SJCRH30 (cell line): ENCODE measurements at regions not wholly inside any gene's neighbourhood (a gene's known extent, or its start where the extent isn't known, plus 50 kb on each side); places are given as distances from the start of the nearest gene placed in this dataset.

ENCODE experiments used
- DNase-seq, 2 experiments: peaks; one replicate each; pipeline ENCODE4 v3.0.0-alpha.2; 2015 to 2020
- H3K27ac ChIP-seq: fragments of 250-450 bp; sonication (Bioruptor Pico); 2 replicates; pipeline ENCODE4 v1.5.1; 2020; ENCODE audit warnings: mild to moderate bottlenecking, moderate library complexity
- H3K27me3 ChIP-seq: fragments of 250-450 bp; sonication (Bioruptor Pico); 2 replicates; pipeline ENCODE4 v1.5.1; 2020; ENCODE audit warnings: mild to moderate bottlenecking, moderate library complexity
- H3K36me3 ChIP-seq: fragments of 250-450 bp; sonication (Bioruptor Pico); 2 replicates; pipeline ENCODE4 v1.5.1; 2020; ENCODE audit warnings: mild to moderate bottlenecking, moderate library complexity
- H3K4me1 ChIP-seq: fragments of 250-450 bp; sonication (Bioruptor Pico); 2 replicates; pipeline ENCODE4 v1.5.1; 2020; ENCODE audit warnings: mild to moderate bottlenecking, moderate library complexity
- H3K4me3 ChIP-seq: fragments of 250-450 bp; sonication (Bioruptor Pico); 2 replicates; pipeline ENCODE4 v1.5.1; 2020; ENCODE audit warnings: mild to moderate bottlenecking, moderate library complexity
- H3K9me3 ChIP-seq: fragments of 250-450 bp; sonication (Bioruptor Pico); replicated peaks from 2 replicates; pipeline ENCODE4 v1.5.1; 2020; ENCODE audit warnings: mild to moderate bottlenecking, moderate library complexity

DNA sequence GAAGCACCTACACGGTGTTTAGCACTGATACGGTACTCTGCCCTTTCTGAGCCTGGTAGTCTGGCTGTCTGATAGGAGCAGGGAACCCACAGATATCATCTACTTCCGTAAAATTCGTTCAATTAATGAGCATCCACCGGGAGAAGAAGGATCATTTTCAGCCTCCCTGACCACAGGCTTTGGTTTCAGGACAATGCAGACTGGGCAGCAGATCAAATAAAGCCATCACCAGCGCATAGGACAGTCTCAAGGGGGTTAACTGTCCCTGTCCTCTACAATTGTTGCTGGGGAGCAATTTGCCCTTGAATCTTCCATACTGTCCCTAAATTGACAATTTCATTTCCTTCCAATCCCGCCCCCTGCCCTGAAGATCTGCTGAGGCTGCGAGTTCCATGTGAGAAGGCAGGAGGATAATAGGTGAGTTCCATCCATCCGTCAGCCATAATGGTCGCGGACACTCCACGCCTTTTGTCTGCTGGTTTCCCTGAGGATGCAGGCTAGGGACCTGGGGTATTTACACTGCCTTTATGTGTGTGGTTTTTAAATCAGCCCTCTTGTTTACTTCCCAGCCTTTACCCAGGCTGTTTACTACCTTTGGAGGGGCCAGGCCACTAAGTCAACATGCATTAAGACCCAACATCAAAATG is 110.0 kb downstream of the MYCN start:
- no peaks in the 10 kb centered on the region for H3K27me3 ChIP-seq
- peak overlapping the region; percentile 92 for H3K27ac ChIP-seq
- peaks cover 9% of the 10 kb centered on the region for H3K9me3 ChIP-seq
- H3K4me1 ChIP-seq, result peaks cover 33% of the 10 kb centered on the region
- peak overlapping the region; percentile 44 for H3K4me3 ChIP-seq
- no peaks in the 10 kb centered on the region for H3K36me3 ChIP-seq
- peak; percentile 67 to 87 for DNase-seq

DNA sequence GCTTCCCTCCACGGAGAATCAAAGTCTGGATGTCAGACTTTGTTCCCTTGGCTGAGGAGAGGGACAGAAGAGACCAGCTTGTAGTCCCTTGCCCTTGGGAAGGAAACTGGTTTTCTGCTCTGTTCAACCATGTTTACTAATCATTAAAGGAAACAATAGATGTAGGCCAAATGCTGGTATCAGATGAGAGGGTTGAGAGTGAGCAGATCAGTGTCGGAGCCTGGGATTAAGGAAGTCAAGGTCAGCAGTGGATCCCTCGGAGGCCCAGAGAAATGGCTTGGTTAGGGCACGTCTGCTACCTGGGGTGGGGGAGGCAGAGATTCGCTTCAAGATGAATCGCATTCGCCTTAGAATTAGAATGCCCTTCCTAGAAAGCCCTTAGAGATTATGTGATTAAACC is 109.1 kb downstream of the MYCN start:
- Histone ChIP-seq H3K27ac (peak overlapping the region; percentile 92), H3K4me1 (peaks cover 33% of the 10 kb centered on the region), H3K36me3 (no peaks in the 10 kb centered on the region), H3K4me3 (no peak overlapping the region; the same call in 1 of the 2 replicates), H3K9me3 (peaks cover 9% of the 10 kb centered on the region), H3K27me3 (no peaks in the 10 kb centered on the region)
- DNase-seq, result peak in 1 of 2 experiments; percentile 46

DNA sequence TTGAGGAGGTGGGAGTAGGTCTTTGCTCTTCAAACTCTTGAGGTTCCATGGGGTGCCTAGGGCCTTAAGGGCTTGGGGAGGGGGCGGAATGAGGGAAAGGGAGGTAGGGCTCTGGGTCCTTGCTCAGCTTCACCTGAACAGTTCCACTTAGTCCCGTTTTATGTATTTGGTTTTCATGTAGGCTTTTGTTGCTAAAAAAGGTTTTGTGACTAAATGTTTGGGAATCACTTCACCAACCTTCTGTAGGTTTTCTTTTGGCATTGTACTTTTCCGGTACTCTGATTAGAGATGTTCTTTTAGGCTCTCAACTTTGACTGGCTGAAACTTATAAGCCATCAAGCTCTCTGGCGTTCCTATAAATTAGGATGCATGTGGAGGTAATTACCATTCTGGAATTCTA is 108.1 kb downstream of the MYCN start:
- no peaks in the 10 kb centered on the region for H3K27me3 ChIP-seq

GRCh38 chr2:16047701-16048100 is 107.4 kb downstream of the MYCN start:
- H3K9me3 ChIP-seq, result peaks cover 9% of the 10 kb centered on the region
- H3K4me3 ChIP-seq, result no peak overlapping the region
- H3K4me1 ChIP-seq, result peaks cover 33% of the 10 kb centered on the region
- no peak for DNase-seq
- H3K27ac ChIP-seq, result no peak overlapping the region
- H3K36me3 ChIP-seq, result no peaks in the 10 kb centered on the region
- H3K27me3 ChIP-seq, result no peaks in the 10 kb centered on the region

More for the DNA sequence above, 108.1 kb downstream of the MYCN start:
- peaks cover 9% of the 10 kb centered on the region for H3K9me3 ChIP-seq
- no peaks in the 10 kb centered on the region for H3K36me3 ChIP-seq
- peaks cover 33% of the 10 kb centered on the region for H3K4me1 ChIP-seq
- H3K4me3 ChIP-seq, result no peak overlapping the region
- no peak overlapping the region for H3K27ac ChIP-seq
- DNase-seq, result no peak

- no peak overlapping the region for H3K4me3 ChIP-seq
- no peak for DNase-seq
Observed at GRCh38 chr2:16046649-16047048, 106.3 kb downstream of the MYCN start.

GRCh38 chr2:16045653-16046352 is 105.5 kb downstream of the MYCN start:
- no peaks in the 10 kb centered on the region for H3K36me3 ChIP-seq
- H3K9me3 ChIP-seq, result peaks cover 9% of the 10 kb centered on the region
- peaks cover 35% of the 10 kb centered on the region for H3K4me1 ChIP-seq
- peak in 1 of 2 experiments; percentile 53 for DNase-seq
- H3K27ac ChIP-seq, result no peak overlapping the region
- H3K4me3 ChIP-seq, result no peak overlapping the region
- H3K27me3 ChIP-seq, result no peaks in the 10 kb centered on the region

More at GRCh38 chr2:16046649-16047048, 106.3 kb downstream of the MYCN start:
- Histone ChIP-seq H3K36me3 (no peaks in the 10 kb centered on the region), H3K4me1 (peaks cover 31% of the 10 kb centered on the region), H3K27me3 (no peaks in the 10 kb centered on the region), H3K9me3 (peaks cover 9% of the 10 kb centered on the region), H3K27ac (no peak overlapping the region)

- no peak overlapping the region for H3K27ac ChIP-seq
- H3K9me3 ChIP-seq, result peaks cover 9% of the 10 kb centered on the region
- H3K4me1 ChIP-seq, result peaks cover 35% of the 10 kb centered on the region
- H3K27me3 ChIP-seq, result no peaks in the 10 kb centered on the region
- DNase-seq, result no peak
- H3K36me3 ChIP-seq, result no peaks in the 10 kb centered on the region
- H3K4me3 ChIP-seq, result no peak overlapping the region
Observed at GRCh38 chr2:16044946-16045456, 104.7 kb downstream of the MYCN start.

DNA sequence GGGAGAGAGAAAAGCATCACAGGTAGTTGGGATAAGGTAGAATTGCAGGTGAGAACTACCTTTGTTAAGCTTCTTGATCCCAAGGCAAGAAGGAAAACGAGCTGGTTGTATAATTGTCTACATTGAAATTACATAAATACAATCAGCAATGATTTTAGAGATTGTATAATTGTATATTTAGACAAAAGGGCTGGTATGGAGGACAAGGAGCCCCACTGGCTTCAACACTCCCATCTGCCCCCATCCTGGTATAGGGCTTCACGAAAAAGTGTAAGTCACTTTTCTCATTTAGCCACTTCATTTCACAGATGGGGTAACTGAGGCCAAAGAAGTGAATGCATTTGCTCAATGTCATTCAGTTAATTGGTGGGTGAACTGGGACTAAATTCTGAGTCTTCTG is 103.3 kb downstream of the MYCN start:
- H3K4me1 ChIP-seq, result peaks cover 36% of the 10 kb centered on the region
- H3K9me3 ChIP-seq, result peaks cover 9% of the 10 kb centered on the region
- DNase-seq, result no peak
- H3K27ac ChIP-seq, result no peak overlapping the region
- no peaks in the 10 kb centered on the region for H3K36me3 ChIP-seq
- H3K27me3 ChIP-seq, result no peaks in the 10 kb centered on the region
- no peak overlapping the region for H3K4me3 ChIP-seq

DNA sequence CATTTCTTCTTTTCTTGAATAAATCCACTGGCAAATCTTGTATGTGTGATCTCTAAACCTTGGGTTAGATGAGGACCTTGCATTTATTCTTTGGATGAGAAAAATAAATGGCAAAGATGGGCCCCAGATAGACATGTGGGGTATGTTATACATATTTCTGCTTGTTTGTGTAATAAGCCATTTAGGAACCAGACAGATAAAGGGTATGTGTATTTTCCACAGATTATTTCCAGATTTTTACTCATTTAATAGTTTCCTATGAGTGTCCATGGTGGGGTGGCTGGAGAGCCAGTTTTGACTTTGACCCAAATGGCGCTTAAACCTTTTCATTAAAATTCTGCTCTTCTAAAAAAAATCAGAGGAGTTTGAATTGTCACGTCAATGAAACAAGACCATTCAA is 102.8 kb downstream of the MYCN start:
- Histone ChIP-seq H3K4me3 (no peak overlapping the region), H3K36me3 (no peaks in the 10 kb centered on the region), H3K27ac (no peak overlapping the region), H3K9me3 (peaks cover 9% of the 10 kb centered on the region), H3K27me3 (no peaks in the 10 kb centered on the region), H3K4me1 (peaks cover 39% of the 10 kb centered on the region)
- no peak for DNase-seq

GRCh38 chr2:16042201-16042700 is 101.9 kb downstream of the MYCN start:
- Histone ChIP-seq H3K27ac (no peak overlapping the region), H3K9me3 (peaks cover 9% of the 10 kb centered on the region; the same call in 1 of the 2 replicates), H3K4me3 (no peak overlapping the region), H3K27me3 (no peaks in the 10 kb centered on the region), H3K36me3 (no peaks in the 10 kb centered on the region), H3K4me1 (peaks cover 45% of the 10 kb centered on the region)
- no peak for DNase-seq

- Histone ChIP-seq H3K4me3 (no peak overlapping the region), H3K27me3 (no peaks in the 10 kb centered on the region), H3K27ac (peak overlapping the region; percentile 97), H3K9me3 (no peaks in the 10 kb centered on the region), H3K36me3 (no peaks in the 10 kb centered on the region), H3K4me1 (peaks cover 47% of the 10 kb centered on the region)
- peak; percentile 62 to 88 for DNase-seq
Observed at GRCh38 chr2:16040271-16041010, 100.1 kb downstream of the MYCN start.

GRCh38 chr2:16039823-16040222 is 99.5 kb downstream of the MYCN start:
- Histone ChIP-seq H3K9me3 (no peaks in the 10 kb centered on the region), H3K27ac (peak overlapping the region; percentile 97), H3K27me3 (no peaks in the 10 kb centered on the region), H3K36me3 (no peaks in the 10 kb centered on the region), H3K4me3 (no peak overlapping the region), H3K4me1 (peaks cover 47% of the 10 kb centered on the region)
- DNase-seq, result peak in 1 of 2 experiments; percentile 54

GRCh38 chr2:16039055-16039454 is 98.7 kb downstream of the MYCN start:
- H3K27ac ChIP-seq, result peak overlapping the region; percentile 97

GRCh38 chr2:16038621-16039020 is 98.3 kb downstream of the MYCN start:
- peak overlapping the region; percentile 37 for H3K4me3 ChIP-seq
- no peaks in the 10 kb centered on the region for H3K9me3 ChIP-seq
- H3K4me1 ChIP-seq, result peaks cover 47% of the 10 kb centered on the region
- H3K27me3 ChIP-seq, result no peaks in the 10 kb centered on the region
- peak; percentile 100 for DNase-seq
- peak overlapping the region; percentile 97 for H3K27ac ChIP-seq
- no peaks in the 10 kb centered on the region for H3K36me3 ChIP-seq

More at GRCh38 chr2:16039055-16039454, 98.7 kb downstream of the MYCN start:
- Histone ChIP-seq H3K9me3 (no peaks in the 10 kb centered on the region), H3K36me3 (no peaks in the 10 kb centered on the region), H3K4me3 (no peak overlapping the region), H3K4me1 (peaks cover 47% of the 10 kb centered on the region), H3K27me3 (no peaks in the 10 kb centered on the region)
- no peak for DNase-seq
